ENCODE measurements at regions not wholly inside any gene's neighbourhood (a gene's known extent, or its start where the extent isn't known, plus 50 kb on each side); places are given as distances from the start of the nearest gene placed in this dataset.

GRCh38 chr3:188053036-188053340, 101.0 kb upstream of the LPP start:
- no peak for DNase-seq (ENCODE audit: low read depth)
- H3K4me3 ChIP-seq (ENCODE audit: low read depth, low read length) = no peak overlapping the region
- TF ChIP-seq CTCF (IDR thresholded peaks at IDR 0.05; ENCODE audit: low read depth, low read length, missing control alignments) = no peak

- no peak overlapping the region for H3K4me3 ChIP-seq (ENCODE audit: low read depth, low read length)
- TF ChIP-seq CTCF (IDR thresholded peaks at IDR 0.05; ENCODE audit: low read depth, low read length, missing control alignments) = no peak
- no peak for DNase-seq (ENCODE audit: low read depth)
Measured at GRCh38 chr3:188053710-188054380, 100.1 kb upstream of the LPP start.

- DNase-seq (ENCODE audit: low read depth) = no peak
- no peak overlapping the region for H3K4me3 ChIP-seq (ENCODE audit: low read depth, low read length)
- no peak for TF ChIP-seq CTCF (IDR thresholded peaks at IDR 0.05; ENCODE audit: low read depth, low read length, missing control alignments)
Measured at GRCh38 chr3:188054541-188054940, 99.4 kb upstream of the LPP start.

- no peak for TF ChIP-seq CTCF (IDR thresholded peaks at IDR 0.05; ENCODE audit: low read depth, low read length, missing control alignments)
- no peak overlapping the region for H3K4me3 ChIP-seq (ENCODE audit: low read depth, low read length)
- DNase-seq (ENCODE audit: low read depth) = no peak
Measured at GRCh38 chr3:188055388-188055787, 98.6 kb upstream of the LPP start.

- no peak overlapping the region for H3K4me3 ChIP-seq (ENCODE audit: low read depth, low read length)
- no peak for DNase-seq (ENCODE audit: low read depth)
- TF ChIP-seq CTCF (IDR thresholded peaks at IDR 0.05; ENCODE audit: low read depth, low read length, missing control alignments) = no peak
Measured at GRCh38 chr3:188057124-188057523, 96.8 kb upstream of the LPP start.

- no peak overlapping the region for H3K4me3 ChIP-seq (ENCODE audit: low read depth, low read length)
- no peak for TF ChIP-seq CTCF (IDR thresholded peaks at IDR 0.05; ENCODE audit: low read depth, low read length, missing control alignments)
- DNase-seq (ENCODE audit: low read depth) = no peak
Measured at GRCh38 chr3:188058569-188059184, 95.3 kb upstream of the LPP start.

GRCh38 chr3:188059351-188059750, 94.6 kb upstream of the LPP start:
- no peak overlapping the region for H3K4me3 ChIP-seq (ENCODE audit: low read depth, low read length)
- no peak for DNase-seq (ENCODE audit: low read depth)
- TF ChIP-seq CTCF (IDR thresholded peaks at IDR 0.05; ENCODE audit: low read depth, low read length, missing control alignments) = no peak
